HG03045 (cell line): ENCODE measurements at regions not wholly inside any gene's neighbourhood (a gene's known extent, or its start where the extent isn't known, plus 50 kb on each side); places are given as distances from the start of the nearest gene placed in this dataset.
"Not testable (repeated sequence)": the region's sequence is repeated elsewhere in the genome, so short reads cannot be mapped to it uniquely, and the experiment has no call there.

ENCODE experiments used
- ATAC-seq: cut with Tn5 transposase; IDR thresholded peaks from one replicate; pipeline ENCODE4 v1.9.1; 2021; ENCODE audit warnings: mild to moderate bottlenecking, moderate library complexity; ENCODE audit not compliant: unreplicated experiment

DNA sequence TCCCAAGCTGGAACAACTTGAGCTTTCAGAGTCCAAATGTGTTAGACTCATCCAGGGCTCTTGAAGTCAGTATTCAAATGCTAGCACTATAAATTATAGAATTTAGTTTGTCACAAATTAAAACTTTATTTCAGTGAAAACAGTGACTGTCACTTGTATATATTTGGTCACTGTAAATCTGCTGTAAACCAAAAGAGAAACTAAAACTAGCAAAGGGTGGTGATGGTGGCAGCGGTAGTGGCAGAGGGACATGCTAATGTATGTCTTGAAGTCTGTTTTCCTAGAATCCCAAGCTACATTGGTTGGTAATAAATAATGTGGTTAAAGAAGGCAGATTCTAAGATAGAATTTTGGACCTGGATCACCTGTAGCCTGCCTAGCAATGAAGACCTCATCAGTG is 140.4 kb upstream of the CENPW start:
- ATAC-seq = no peak

DNA sequence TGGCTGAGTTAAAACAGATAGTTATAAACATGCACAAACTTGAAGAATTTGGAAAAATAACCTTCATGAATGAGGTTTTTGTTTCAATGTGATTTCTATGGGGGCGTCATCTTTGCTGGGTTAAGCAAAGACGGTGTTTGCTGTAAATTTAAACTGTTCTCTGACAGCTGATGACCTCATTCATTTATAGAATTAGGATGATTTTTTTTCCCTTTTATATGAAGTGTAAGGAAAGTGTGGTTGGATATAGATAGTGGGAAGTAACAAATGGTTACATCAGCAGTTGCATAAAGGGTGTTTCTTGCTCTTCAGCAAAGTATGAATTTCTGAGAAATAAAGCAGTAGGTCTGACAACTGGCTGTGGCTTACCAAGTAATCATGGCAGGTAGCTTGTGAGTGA is 137.2 kb upstream of the CENPW start:
- ATAC-seq = no peak

DNA sequence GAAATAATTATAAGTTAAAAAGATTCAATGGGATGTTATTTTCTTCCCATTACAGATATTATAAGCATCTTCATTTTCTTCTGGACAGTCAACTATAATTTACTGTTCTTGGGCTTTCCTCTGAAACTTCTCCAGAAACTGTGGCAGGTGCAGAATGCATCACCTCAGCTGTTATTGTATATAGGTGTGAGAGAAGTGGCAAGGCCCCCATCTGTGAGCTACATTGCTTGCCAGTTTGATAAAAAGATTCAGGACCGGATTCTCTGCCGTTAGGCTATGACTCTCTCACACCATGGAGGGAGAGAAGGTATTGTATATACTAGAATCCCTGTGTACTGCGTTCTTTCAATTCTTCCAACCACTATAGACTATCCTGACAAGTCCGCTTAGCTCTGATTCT is 135.8 kb upstream of the CENPW start:
- no peak for ATAC-seq

DNA sequence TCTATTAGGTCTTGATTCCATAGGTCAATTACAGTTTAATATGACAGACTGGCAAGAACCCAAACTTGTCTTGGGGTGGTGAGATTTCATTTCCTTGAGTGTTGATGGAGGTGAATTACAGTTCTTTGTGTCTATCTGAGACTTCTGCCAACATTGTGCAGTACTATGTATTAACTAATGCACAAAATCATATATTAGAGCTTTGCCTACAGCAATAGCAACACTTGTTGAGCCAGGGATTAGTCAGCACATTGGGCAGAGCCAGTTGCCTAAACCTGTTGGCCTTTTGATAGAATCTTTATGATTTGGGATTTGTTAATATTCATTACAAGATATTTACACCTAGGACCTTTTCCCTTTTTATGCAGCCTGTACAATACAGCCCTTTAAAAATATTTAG is 135.3 kb upstream of the CENPW start:
- no peak for ATAC-seq

DNA sequence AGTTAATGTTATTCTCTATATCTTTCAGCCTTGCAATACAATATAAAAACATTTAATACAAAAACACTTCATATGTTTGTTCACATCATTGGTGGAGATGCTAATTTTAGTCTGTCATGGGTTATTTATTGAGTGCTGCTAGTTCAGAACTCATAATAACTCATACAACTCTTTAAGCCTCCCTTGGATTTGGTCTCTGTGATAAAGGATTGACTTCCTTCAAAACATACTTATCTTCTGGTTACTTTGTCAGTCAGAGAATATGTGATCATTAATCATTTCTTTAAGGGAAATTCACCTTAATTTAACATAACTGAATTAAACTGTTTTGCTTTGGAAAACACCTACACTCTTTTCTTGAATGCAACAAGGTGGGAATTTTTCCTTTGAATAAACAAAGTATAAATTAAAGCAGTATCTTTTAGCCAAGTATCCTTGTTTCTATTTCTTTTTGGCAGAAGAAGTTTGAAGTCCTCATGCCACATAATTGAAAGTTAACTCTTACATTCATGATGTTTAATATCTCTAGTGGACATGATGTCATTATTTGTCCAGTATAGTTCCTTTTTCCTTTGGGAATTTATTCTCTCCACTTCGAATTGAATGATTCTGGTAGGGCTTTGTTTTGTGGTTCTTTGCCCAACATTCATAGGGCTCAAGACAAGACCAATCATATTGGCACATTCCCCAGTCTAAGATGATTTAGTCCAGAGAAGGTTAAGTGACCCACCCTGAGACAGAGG is 133.2 kb upstream of the CENPW start:
- no peak for ATAC-seq

DNA sequence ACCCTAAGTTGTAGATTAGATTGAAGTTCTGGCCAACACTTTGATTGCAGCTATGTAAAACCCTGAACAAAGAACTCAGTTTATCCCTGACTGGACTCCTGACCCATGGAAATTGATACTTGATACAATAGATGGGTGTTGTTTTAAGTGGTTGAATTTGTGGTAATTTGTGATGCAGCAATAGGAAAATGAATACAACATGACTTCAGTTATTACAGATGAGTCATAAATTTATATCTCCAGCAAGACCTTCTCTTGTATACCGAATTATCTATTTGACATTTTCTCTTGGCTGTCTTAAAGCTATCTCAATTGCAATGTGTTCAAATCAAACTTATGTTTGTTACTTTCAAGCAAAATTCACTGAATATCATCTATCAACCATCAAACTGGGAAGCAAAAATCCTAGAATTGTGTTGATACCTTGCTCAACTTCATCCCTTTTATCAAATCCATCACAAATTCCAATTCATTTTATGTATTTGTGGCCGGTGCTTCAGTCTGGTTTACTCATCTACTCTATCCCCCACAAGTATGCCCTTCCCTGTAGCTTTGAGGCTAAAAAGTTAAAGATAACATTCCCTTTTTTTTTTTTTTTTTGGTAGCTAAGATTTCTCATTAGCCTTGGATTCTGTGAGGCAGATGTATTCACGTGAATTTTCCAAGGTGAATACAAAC is 129.4 kb upstream of the CENPW start:
- ATAC-seq = no peak

DNA sequence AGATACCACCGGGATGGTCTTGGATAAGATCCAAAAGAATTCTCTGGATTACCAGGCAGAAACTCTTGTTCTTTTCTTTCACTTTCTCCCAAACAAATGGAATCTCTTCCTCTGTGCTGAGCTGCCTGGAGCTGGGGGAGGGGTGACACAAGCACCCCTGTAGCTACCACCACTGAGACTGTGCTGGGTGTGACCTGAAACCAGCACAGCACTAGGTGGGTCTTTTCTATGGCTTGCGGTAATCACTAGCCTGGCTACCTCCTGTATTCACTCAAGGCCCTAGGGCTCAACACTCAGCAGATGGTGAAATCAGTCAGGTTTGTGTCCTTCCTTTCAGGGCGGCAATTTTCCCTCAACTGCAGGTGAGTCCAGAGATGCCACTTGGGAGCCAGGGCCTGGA is 122.4 kb upstream of the CENPW start:
- ATAC-seq = no peak

DNA sequence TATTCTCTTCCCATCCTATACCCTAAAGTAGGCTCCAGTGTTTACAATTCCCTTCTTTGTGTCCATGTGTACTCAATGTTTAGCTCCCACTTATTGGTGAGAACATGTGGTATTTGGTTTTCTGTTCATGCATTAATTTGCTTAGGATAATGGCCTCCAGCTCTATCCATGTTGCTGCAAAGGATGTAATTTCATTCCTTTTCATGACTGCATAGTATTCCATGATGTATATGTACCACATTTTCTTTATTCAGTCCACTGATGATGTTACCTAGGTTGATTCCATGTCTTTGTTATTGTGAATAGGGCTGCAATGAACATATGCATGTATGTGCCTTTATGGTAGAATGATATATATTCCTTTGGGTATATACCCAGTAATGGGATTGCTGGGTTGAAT is 119.0 kb upstream of the CENPW start:
- ATAC-seq = not testable (repeated sequence)

DNA sequence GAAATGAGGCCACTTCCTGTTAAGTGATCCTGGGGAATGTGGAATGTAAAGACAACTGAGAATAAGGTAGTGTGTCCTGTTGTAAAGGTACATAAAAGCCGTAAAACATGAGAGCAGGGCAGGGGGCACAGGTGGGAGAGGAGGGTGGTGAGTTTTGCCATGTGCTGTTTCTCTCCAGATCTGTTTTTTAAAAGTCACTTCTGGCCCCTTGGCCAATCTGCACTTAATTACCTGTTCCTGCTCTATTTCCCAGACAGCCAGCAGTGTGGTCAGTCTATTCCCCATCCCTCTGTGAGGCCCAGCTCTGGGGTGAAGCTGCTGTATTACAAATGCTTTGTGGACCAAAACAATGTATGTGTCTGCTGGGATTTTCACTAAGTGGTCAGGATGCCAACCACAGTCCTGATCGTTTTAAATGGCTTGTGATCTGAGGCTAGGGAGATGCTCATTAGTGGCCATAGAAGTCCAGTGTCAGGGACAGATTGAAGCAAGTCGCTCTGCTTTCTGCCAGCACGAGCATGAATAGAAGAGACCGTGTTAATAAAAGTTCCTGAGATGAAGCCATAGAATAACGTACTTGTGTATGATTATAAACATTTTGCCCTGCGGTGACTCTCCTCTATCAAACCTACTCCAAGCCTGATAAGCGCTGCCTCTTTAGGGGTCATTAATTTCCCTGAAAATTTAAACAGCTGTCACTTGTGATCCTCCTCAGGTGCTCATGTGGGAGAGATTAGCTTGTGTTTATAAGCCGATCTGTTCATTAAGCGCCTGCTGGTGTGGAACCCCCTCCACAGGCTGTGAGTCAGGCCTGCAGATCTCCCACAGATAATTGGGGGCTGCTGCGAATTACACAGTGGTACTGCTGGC is 111.8 kb upstream of the CENPW start:
- no peak for ATAC-seq

DNA sequence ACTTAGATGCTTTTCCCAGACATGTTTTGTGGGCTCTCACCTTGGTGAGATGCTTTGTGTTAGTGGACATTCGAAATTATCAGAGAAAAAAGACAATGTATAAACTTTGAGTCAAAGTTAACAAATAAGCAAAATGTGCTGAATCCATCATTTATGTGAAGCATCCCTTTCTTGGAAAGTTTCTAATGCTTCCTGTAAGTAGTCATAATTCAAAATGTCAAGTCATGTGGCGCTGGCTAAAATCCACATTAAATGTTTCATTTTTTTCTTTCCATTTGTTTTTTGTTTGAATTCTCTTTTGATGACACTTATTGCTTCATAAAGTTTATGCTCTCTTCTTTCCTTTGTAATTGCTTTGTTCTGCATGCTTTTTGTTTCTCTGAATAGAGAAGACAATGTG is 107.2 kb upstream of the CENPW start:
- ATAC-seq = no peak

DNA sequence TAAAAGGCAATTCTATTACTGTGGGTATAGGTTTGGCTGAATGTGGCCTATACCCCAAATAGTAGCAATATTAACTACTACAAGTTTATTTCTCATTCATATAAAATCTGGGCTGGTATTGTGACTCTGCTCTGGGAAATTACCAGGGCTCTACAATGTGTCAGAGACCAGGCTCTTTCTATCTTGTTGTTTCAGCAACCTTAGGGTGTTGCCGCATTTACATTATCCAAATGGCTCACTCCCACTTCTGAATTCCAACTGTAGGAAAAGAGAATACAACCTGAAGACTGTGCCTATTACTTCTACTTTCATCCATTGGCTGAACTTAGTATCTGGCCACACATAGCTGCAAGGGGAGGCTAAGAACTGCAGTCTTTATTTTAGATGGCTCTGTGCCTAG is 106.7 kb upstream of the CENPW start:
- no peak for ATAC-seq

DNA sequence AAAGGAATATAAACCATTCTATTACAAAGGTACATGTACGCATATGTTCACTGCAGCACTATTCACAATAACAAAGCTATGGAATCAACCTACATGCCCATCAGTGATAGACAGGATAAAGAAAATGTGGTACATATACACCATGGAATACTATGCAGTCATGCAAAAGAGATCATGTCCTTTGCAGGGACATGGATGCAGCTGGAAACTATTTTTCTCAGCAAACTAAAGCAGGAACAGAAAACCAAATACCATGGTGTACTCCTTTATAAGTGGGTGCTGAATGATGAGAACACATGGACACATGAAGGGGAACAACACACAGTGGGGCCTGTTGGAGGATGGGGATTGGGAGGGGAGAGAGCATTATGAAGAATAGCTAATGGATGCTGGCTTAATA is 104.6 kb upstream of the CENPW start:
- no peak for ATAC-seq

DNA sequence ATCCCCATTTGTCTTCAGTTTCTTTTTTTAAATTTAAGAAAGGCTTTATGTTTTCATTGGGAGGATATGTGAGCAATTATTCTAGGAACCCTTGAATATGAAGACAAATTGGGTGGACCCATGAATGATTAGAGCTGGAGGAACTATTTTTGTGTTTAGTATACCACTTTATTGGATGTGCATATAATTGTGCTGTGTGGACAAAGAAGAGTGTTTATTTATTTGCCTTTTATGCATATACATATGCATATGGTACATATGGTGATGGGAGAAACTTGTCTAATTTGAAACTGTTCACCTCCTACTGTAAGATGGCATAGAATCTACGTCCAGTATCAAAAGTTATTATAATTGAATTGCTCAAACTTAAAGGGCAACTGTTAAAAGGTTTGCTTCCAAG is 94.8 kb upstream of the CENPW start:
- ATAC-seq = no peak

DNA sequence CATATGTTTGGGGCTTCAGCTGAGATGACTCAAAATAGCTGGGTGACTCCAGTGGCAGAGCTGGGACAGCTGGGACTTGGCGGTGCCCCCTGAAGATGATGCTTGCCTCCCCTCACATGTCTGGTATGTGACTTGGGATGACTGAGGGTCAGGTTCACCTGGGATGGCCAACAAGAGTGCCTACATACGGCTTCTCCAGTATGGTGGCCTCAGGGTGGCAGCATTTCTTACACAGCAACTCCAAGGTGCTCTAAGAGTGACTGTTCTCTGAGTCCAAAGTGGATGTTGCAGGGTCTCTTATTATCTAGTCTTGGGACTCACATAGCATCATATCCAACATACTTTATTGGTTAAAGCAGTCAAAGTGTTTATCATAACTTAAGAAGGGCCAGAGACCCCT is 87.8 kb upstream of the CENPW start:
- no peak for ATAC-seq

DNA sequence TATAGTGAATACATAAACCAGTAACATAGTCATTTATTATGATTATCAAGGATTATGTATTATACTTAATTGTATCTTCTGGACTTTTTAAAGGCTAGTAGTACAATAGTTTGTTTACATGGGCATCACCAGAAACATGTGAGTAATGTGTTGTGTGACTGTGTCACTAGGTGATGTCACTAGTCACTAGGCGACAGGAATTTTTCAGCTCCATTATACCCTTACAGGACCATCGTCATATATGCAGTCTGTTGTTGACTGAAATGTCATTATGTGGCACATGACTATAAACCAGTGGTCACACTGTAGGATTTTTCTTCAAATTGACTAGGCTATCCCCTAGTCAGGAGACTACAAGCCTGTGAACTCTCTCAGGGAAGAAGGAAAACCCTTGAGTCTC is 86.5 kb upstream of the CENPW start:
- no peak for ATAC-seq

DNA sequence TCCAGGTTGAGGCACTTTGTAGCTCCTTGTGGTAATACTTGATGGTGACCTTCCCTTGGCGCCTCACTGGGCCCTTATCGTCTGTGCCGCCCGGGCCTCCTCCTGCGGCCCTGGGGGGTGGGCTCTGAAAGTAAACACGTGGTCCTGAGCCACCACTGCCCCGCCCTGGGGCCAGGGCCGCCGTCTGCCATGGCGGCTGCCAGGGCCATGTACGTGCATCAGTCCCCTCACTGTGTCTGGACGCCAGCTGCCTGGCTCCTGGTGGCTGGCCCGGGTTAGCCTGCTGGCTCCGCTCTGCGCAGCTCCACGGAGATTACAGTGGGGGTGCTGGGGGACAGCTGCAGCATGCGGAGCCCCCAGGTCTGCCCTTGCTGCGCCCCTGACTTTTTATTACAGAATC is 81.8 kb upstream of the CENPW start:
- ATAC-seq = no peak

DNA sequence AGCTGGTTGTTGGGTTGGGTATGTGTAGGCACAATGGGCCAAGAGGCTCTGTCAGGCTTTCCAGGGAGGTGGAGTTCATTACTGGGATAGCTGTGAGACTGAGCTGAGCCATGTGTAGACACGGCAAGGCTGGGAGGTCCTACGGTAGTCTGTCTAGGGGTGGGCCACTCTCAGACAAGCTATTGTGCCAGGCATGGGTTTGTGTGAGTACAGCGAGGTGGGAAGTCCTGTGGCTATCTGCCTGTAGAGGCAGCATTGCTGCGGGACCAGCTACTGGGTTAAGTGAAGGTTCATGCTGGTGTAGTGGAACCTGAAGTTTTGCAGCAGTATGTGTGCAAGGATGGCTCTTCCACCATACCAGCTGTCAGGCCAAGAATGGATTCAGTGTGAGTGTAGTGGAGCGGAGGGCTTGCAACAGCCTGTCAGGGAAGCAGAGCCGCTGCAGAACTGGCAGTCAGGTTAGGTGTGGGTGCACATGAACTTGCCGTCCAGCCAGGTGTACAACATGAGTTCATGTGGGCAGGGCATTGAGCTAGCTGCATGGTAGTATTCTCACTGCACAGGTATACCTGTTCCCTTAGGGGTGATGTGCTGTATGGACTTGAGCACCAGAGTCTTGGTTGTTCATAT is 78.0 kb upstream of the CENPW start:
- ATAC-seq = no peak

DNA sequence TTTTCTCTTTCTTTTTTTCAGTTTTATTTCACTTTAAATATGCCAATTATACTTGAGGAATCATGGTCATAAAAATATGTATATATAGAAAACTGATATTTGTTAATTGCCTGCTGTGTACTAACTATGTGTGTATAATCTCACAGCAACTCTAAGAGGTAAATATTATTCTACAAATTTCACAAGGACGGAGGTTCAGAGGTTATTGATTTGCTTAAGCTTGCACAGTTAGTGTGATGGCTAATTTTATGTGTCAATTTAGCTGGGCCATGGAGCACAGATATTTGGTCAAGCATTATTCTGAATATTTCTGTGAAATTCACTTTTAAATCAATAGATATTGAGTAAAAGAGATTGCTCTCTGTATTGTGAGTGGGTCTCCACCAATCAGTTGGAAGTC is 75.7 kb upstream of the CENPW start:
- ATAC-seq = no peak

DNA sequence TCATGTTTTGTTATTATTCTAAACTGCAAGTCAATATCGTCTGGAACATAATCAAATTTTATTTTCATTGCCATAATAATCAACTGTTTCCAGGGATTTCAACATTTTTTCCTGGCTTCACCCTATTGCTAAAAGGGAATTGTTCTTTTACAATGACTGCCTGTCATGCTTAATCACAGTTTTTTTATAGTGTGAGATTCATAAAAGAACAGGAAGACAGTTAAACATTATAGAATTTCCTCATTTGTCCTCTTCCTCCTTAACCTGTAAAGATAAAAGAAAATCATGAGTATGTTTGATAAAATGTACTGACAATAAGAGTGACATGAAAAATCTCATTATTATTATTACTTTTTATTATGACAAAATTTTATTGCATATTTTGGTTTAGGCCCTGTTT is 73.3 kb upstream of the CENPW start:
- no peak for ATAC-seq

DNA sequence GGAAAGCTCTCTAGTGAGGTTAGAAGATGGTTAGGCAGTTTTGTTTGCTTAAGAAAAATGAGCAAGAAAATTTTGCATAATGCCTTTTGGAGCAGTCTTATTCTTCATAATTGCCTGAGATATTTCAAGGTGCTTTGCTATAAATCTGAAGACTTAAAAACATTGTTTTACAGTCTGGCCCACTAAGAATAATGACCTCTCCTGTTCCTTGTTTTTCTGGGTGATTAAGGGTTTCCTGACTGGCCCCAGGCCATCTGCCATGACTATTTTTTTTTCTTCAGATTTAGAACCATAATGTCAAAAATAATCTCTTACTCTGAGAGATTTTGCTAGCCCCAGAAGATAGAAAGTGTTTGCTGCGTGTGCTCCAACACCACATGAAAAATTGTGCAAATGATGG is 72.3 kb upstream of the CENPW start:
- ATAC-seq = no peak

DNA sequence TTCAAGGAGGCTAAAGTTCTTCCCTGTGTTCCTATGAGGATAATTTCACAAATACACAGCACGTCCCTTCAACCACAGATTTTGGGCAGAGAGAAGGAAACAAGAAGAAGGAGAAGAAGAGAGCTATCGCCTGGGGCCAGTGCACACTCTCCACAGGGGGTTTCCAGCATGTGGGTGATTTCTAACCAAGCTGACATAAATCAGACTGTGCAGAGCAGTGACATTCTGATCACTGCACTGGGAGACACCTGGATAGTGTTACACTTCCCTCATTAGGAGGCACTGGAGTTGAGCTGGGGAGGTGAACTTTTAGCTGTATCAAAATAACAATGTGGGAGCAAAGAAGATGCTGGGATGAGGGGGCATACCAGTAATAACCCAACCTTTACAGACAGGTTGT is 71.8 kb upstream of the CENPW start:
- peak; percentile 82 for ATAC-seq
